H9 (cell line): ENCODE measurements at regions not wholly inside any gene's neighbourhood (a gene's known extent, or its start where the extent isn't known, plus 50 kb on each side); places are given as distances from the start of the nearest gene placed in this dataset.

Experiments
- DNase-seq: peaks from one replicate; pipeline ENCODE4 v3.0.0-alpha.2; 2017
- H2AFZ ChIP-seq: one replicate; pipeline ENCODE4 v1.6.1; 2013; ENCODE audit warnings: mild to moderate bottlenecking, low read length, control low read depth, moderate library complexity
- H2AK5ac ChIP-seq: 2 replicates; pipeline ENCODE4 v1.6.1; 2013; ENCODE audit warnings: low read length, control low read depth, mixed read lengths; ENCODE audit not compliant: insufficient read length
- H2BK120ac ChIP-seq: one replicate; pipeline ENCODE4 v1.6.1; 2013; ENCODE audit warnings: low read depth, mild to moderate bottlenecking, low read length, control low read depth, inconsistent platforms; ENCODE audit not compliant: poor library complexity, severe bottlenecking
- H2BK12ac ChIP-seq: 2 replicates; pipeline ENCODE4 v1.6.1; 2013; ENCODE audit warnings: low read length, control low read depth, mixed read lengths, low read depth; ENCODE audit not compliant: insufficient read length
- H2BK15ac ChIP-seq: 2 replicates; pipeline ENCODE4 v1.6.1; 2013; ENCODE audit warnings: low read depth, low read length, control low read depth
- H2BK20ac ChIP-seq: one replicate; pipeline ENCODE4 v1.6.1; 2013; ENCODE audit warnings: low read depth, mild to moderate bottlenecking, low read length, control low read depth, inconsistent platforms; ENCODE audit not compliant: poor library complexity, severe bottlenecking
- H2BK5ac ChIP-seq: 2 replicates; pipeline ENCODE4 v1.6.1; 2013; ENCODE audit warnings: low read length, control low read depth, mixed read lengths; ENCODE audit not compliant: insufficient read length
- H3K14ac ChIP-seq: 2 replicates; pipeline ENCODE4 v1.6.1; 2013; ENCODE audit warnings: low read length, control low read depth; ENCODE audit not compliant: insufficient read depth
- H3K18ac ChIP-seq: 2 replicates; pipeline ENCODE4 v1.6.1; 2013; ENCODE audit warnings: low read depth, mild to moderate bottlenecking, mixed read lengths, low read length, control low read depth; ENCODE audit not compliant: insufficient read length
- H3K23ac ChIP-seq: 2 replicates; pipeline ENCODE4 v1.6.1; 2013; ENCODE audit warnings: low read length, control low read depth, mixed read lengths, low read depth; ENCODE audit not compliant: insufficient read length
- H3K23me2 ChIP-seq: 2 replicates; pipeline ENCODE4 v1.6.1; 2013; ENCODE audit warnings: low read depth, mild to moderate bottlenecking, mixed read lengths, low read length, control low read depth; ENCODE audit not compliant: insufficient read length, poor library complexity, severe bottlenecking
- H3K27ac ChIP-seq: 2 replicates; pipeline ENCODE4 v1.5.1; 2013; ENCODE audit warnings: low read length, control low read depth, mixed read lengths, low read depth; ENCODE audit not compliant: insufficient read length
- H3K27me3 ChIP-seq: 2 replicates; pipeline ENCODE4 v1.6.1; 2013; ENCODE audit warnings: low read length, control low read depth, inconsistent platforms; ENCODE audit not compliant: insufficient read depth
- H3K4ac ChIP-seq: 2 replicates; pipeline ENCODE4 v1.6.1; 2013; ENCODE audit warnings: low read depth, mild to moderate bottlenecking, control low read depth, inconsistent platforms, low read length, moderate library complexity
- H3K4me1 ChIP-seq: 2 replicates; pipeline ENCODE4 v1.6.1; 2013; ENCODE audit warnings: low read length, control low read depth, inconsistent platforms; ENCODE audit not compliant: insufficient read depth
- H3K4me2 ChIP-seq: 2 replicates; pipeline ENCODE4 v1.6.1; 2013; ENCODE audit warnings: low read length, control low read depth, mixed read lengths; ENCODE audit not compliant: insufficient read length, insufficient read depth
- H3K56ac ChIP-seq: 2 replicates; pipeline ENCODE4 v1.6.1; 2013; ENCODE audit warnings: low read depth, mild to moderate bottlenecking, mixed read lengths, low read length, control low read depth; ENCODE audit not compliant: insufficient read length
- H3K79me1 ChIP-seq: 2 replicates; pipeline ENCODE4 v1.6.1; 2013; ENCODE audit warnings: low read depth, mild to moderate bottlenecking, moderate library complexity, low read length, control low read depth, inconsistent platforms; ENCODE audit not compliant: insufficient read depth, poor library complexity, severe bottlenecking
- H3K79me2 ChIP-seq: 2 replicates; pipeline ENCODE4 v1.6.1; 2013; ENCODE audit warnings: low read length, control low read depth, inconsistent platforms; ENCODE audit not compliant: insufficient read depth
- H3K9ac ChIP-seq: 2 replicates; pipeline ENCODE4 v1.6.1; 2013; ENCODE audit warnings: low read length, control low read depth, mixed read lengths; ENCODE audit not compliant: insufficient read length; ENCODE audit errors: extremely low read depth
- H3K9me3 ChIP-seq: one replicate; pipeline ENCODE4 v1.6.1; 2013; ENCODE audit warnings: low read depth, low read length, inconsistent platforms; ENCODE audit not compliant: control insufficient read depth
- H3T11ph ChIP-seq: one replicate; pipeline ENCODE4 v1.6.1; 2013; ENCODE audit warnings: mild to moderate bottlenecking, low read length, control low read depth, inconsistent platforms
- H4K20me1 ChIP-seq: one replicate; pipeline ENCODE4 v1.6.1; 2013; ENCODE audit not compliant: control insufficient read depth, insufficient read length, insufficient read depth
- H4K5ac ChIP-seq: 2 replicates; pipeline ENCODE4 v1.6.1; 2013; ENCODE audit warnings: low read depth, mild to moderate bottlenecking, mixed read lengths, low read length, control low read depth; ENCODE audit not compliant: insufficient read length
- H4K8ac ChIP-seq: replicated peaks from 2 replicates; pipeline ENCODE4 v1.6.1; 2013; ENCODE audit warnings: low read length, control low read depth, mixed read lengths, low read depth; ENCODE audit not compliant: insufficient read length
- H4K91ac ChIP-seq: 2 replicates; pipeline ENCODE4 v1.6.1; 2013; ENCODE audit warnings: low read depth, mild to moderate bottlenecking, moderate library complexity, mixed read lengths, low read length, control low read depth; ENCODE audit not compliant: insufficient read length
- H3K27ac Mint-ChIP-seq, 3 experiments: 2 replicates in 2 of 3; 3 replicates in 1 of 3; pipeline ENCODE4 v1.8.0; 2020 to 2021; ENCODE audit warnings: mixed read lengths in 3 of 3, mild to moderate bottlenecking in 1 of 3, moderate library complexity in 1 of 3
- H3K27me3 Mint-ChIP-seq: 2 replicates; pipeline ENCODE4 v1.8.0; 2021; ENCODE audit warnings: low read depth, mild to moderate bottlenecking, moderate library complexity, mixed read lengths
- H3K36me3 Mint-ChIP-seq, 3 experiments: 2 replicates in 2 of 3; 3 replicates in 1 of 3; pipeline ENCODE4 v1.8.0; 2020 to 2021; ENCODE audit warnings: low read depth in 3 of 3, mixed read lengths in 3 of 3; ENCODE audit not compliant: insufficient read depth in 1 of 3
- H3K4me1 Mint-ChIP-seq, 2 experiments: 2 replicates each; pipeline ENCODE4 v1.8.0; 2020; ENCODE audit warnings: mixed read lengths in 2 of 2
- H3K4me3 Mint-ChIP-seq, 2 experiments: 2 replicates in 1 of 2; 3 replicates in 1 of 2; pipeline ENCODE4 v1.8.0; 2020 to 2021; ENCODE audit warnings: mild to moderate bottlenecking in 2 of 2, mixed read lengths in 2 of 2, moderate library complexity in 1 of 2
- H3K9me3 Mint-ChIP-seq, 2 experiments: 2 replicates in 1 of 2; 3 replicates in 1 of 2; pipeline ENCODE4 v1.8.0; 2020; ENCODE audit warnings: mild to moderate bottlenecking in 2 of 2, mixed read lengths in 2 of 2, moderate library complexity in 1 of 2
- CTCF ChIP-seq: fragments of 200-600 bp; sonication (generic); conservative IDR thresholded peaks from 3 replicates; pipeline ENCODE4 v1.8.0; 2021; ENCODE audit warnings: antibody characterized with exemption, mild to moderate bottlenecking
- WGBS: extraction: QIAGEN DNeasy Blood & Tissue Kit; methylation state at CpG from one replicate; pipeline ENCODE4 v1.1.7; 2013; ENCODE audit warnings: missing lambda C conversion rate, low lambda C conversion rate, mixed read lengths; ENCODE audit not compliant: insufficient read length; ENCODE audit errors: extremely low coverage; 5-methylcytosine and 5-hydroxymethylcytosine counted together

- H2AFZ ChIP-seq: no peak overlapping the region
- peaks cover 37 to 45% of the 10 kb centered on the region in 2 experiments for H3K4me1 Mint-ChIP-seq
- 0 out of 7 replicates have a peak overlapping the region, but pooled peaks of 1 of the 3 experiments have one; percentile 16 for H3K27ac Mint-ChIP-seq
Measured at GRCh38 chr12:75892731-75893408, 138.7 kb downstream of the PHLDA1 start.

More at GRCh38 chr12:75892731-75893408, 138.7 kb downstream of the PHLDA1 start:
- Histone ChIP-seq H3K56ac (no peak overlapping the region), H2BK5ac (no peak overlapping the region), H3K9ac (no peak overlapping the region), H2BK15ac (no peak overlapping the region), H4K8ac (no peak overlapping the region), H3K9me3 (no peaks in the 10 kb centered on the region), H4K20me1 (no peaks in the 10 kb centered on the region), H3K79me1 (no peaks in the 10 kb centered on the region), H2BK12ac (no peak overlapping the region), H3K79me2 (no peaks in the 10 kb centered on the region), H3K23ac (no peak overlapping the region), H3K27ac (no peak overlapping the region), H3T11ph (no peak overlapping the region), H4K5ac (no peak overlapping the region), H2BK20ac (no peak overlapping the region), H2BK120ac (no peak overlapping the region), H3K4ac (no peak overlapping the region), H3K4me2 (no peak overlapping the region), H3K27me3 (no peaks in the 10 kb centered on the region), H3K18ac (no peak overlapping the region), H4K91ac (no peak overlapping the region), H2AK5ac (no peak overlapping the region), H3K23me2 (no peaks in the 10 kb centered on the region), H3K14ac (no peak overlapping the region), H3K4me1 (peaks cover 5% of the 10 kb centered on the region; the same call in 1 of the 2 replicates)
- no peaks in the 10 kb centered on the region; the same call in 1 of the 2 replicates for H3K27me3 Mint-ChIP-seq
- no peak overlapping the region for H3K4me3 Mint-ChIP-seq
- no peaks in the 10 kb centered on the region for H3K9me3 Mint-ChIP-seq
- no CpG with 5 or more reads among the region's 5 CpGs for WGBS
- TF ChIP-seq CTCF: no peak
- DNase-seq: no peak
- no peaks in the 10 kb centered on the region for H3K36me3 Mint-ChIP-seq
